ENCODE measurements at regions not wholly inside any gene's neighbourhood (a gene's known extent, or its start where the extent isn't known, plus 50 kb on each side); places are given as distances from the start of the nearest gene placed in this dataset.

GRCh38 chr2:181275643-181276070 is 181.5 kb upstream of the ITGA4 start:
- peak in 1 of 2 donors; percentile 36 for ATAC-seq (ENCODE audit: low read depth in 2 of 2)
- no peak overlapping the region for H3K4me3 Mint-ChIP-seq
- no peak for DNase-seq
- H3K27ac Mint-ChIP-seq, result no peak overlapping the region
- H3K4me1 Mint-ChIP-seq, result no peaks in the 10 kb centered on the region
- H3K9me3 Mint-ChIP-seq, result no peaks in the 10 kb centered on the region
- no peaks in the 10 kb centered on the region for H3K27me3 Mint-ChIP-seq
- H3K36me3 Mint-ChIP-seq, result no peaks in the 10 kb centered on the region

GRCh38 chr2:181281206-181281832 is 175.9 kb upstream of the ITGA4 start:
- DNase-seq (no peak), ATAC-seq (ENCODE audit: low read depth in 2 of 2) (no peak)
- Mint-ChIP-seq H3K4me1 (peaks cover 0 to 5% (median 0%) of the 10 kb centered on the region in 3 donors), H3K4me3 (no peak overlapping the region), H3K9me3 (no peaks in the 10 kb centered on the region), H3K36me3 (no peaks in the 10 kb centered on the region), H3K27ac (no peak overlapping the region), H3K27me3 (no peaks in the 10 kb centered on the region)

- H3K27me3 Mint-ChIP-seq, result no peaks in the 10 kb centered on the region
- no peaks in the 10 kb centered on the region for H3K9me3 Mint-ChIP-seq
- no peak for ATAC-seq (ENCODE audit: low read depth in 2 of 2)
- peaks cover 0 to 5% (median 0%) of the 10 kb centered on the region in 3 donors for H3K4me1 Mint-ChIP-seq
- H3K36me3 Mint-ChIP-seq, result no peaks in the 10 kb centered on the region
- DNase-seq, result no peak
- no peak overlapping the region for H3K4me3 Mint-ChIP-seq
- no peak overlapping the region for H3K27ac Mint-ChIP-seq
Observed at GRCh38 chr2:181285116-181285515, 172.1 kb upstream of the ITGA4 start.

GRCh38 chr2:181289698-181290097 is 167.5 kb upstream of the ITGA4 start:
- no peak overlapping the region for H3K4me3 Mint-ChIP-seq
- H3K27me3 Mint-ChIP-seq, result no peaks in the 10 kb centered on the region
- H3K4me1 Mint-ChIP-seq, result no peaks in the 10 kb centered on the region
- H3K36me3 Mint-ChIP-seq, result no peaks in the 10 kb centered on the region
- no peak for DNase-seq
- no peak overlapping the region for H3K27ac Mint-ChIP-seq
- H3K9me3 Mint-ChIP-seq, result peaks cover 0 to 2% (median 0%) of the 10 kb centered on the region in 7 donors
- no peak for ATAC-seq (ENCODE audit: low read depth in 2 of 2)

GRCh38 chr2:181290182-181290581 is 167.0 kb upstream of the ITGA4 start:
- no peaks in the 10 kb centered on the region for H3K27me3 Mint-ChIP-seq
- H3K27ac Mint-ChIP-seq, result peak overlapping the region in 1 of 6 donors; percentile 9
- no peak overlapping the region for H3K4me3 Mint-ChIP-seq
- no peak for ATAC-seq (ENCODE audit: low read depth in 2 of 2)
- no peak for DNase-seq
- peaks cover 0 to 4% (median 0%) of the 10 kb centered on the region in 7 donors for H3K9me3 Mint-ChIP-seq
- H3K36me3 Mint-ChIP-seq, result no peaks in the 10 kb centered on the region
- H3K4me1 Mint-ChIP-seq, result no peaks in the 10 kb centered on the region

GRCh38 chr2:181294979-181295378 is 162.2 kb upstream of the ITGA4 start:
- H3K36me3 Mint-ChIP-seq, result peaks cover 0 to 18% of the 10 kb centered on the region in 2 donors
- ATAC-seq (ENCODE audit: low read depth in 2 of 2), result no peak
- no peak for DNase-seq
- H3K9me3 Mint-ChIP-seq, result peaks cover 14 to 36% (median 26%) of the 10 kb centered on the region in 7 donors
- H3K27ac Mint-ChIP-seq, result peak overlapping the region in 1 of 6 donors; percentile 35
- peaks cover 0 to 3% (median 0%) of the 10 kb centered on the region in 3 donors for H3K4me1 Mint-ChIP-seq
- H3K4me3 Mint-ChIP-seq, result no peak overlapping the region
- H3K27me3 Mint-ChIP-seq, result no peaks in the 10 kb centered on the region

- Mint-ChIP-seq H3K27ac (peak overlapping the region in 4 of 6 donors; percentile 17 to 60 (median 30)), H3K4me3 (peak overlapping the region in 2 of 8 donors; percentile 16 to 49), H3K4me1 (peaks cover 23 to 30% (median 25%) of the 10 kb centered on the region in 3 donors), H3K27me3 (no peaks in the 10 kb centered on the region), H3K9me3 (peaks cover 10 to 26% (median 22%) of the 10 kb centered on the region in 7 donors), H3K36me3 (peaks cover 0 to 14% of the 10 kb centered on the region in 2 donors)
- DNase-seq, result no peak
- no peak for ATAC-seq (ENCODE audit: low read depth in 2 of 2)
Observed at GRCh38 chr2:181300600-181301291, 156.4 kb upstream of the ITGA4 start.

GRCh38 chr2:181304011-181304844 is 153.0 kb upstream of the ITGA4 start:
- Mint-ChIP-seq H3K4me3 (peak overlapping the region; percentile 7 to 89 (median 56)), H3K4me1 (peaks cover 45 to 65% (median 57%) of the 10 kb centered on the region in 3 donors), H3K9me3 (peaks cover 0 to 4% (median 0%) of the 10 kb centered on the region in 7 donors), H3K27me3 (no peaks in the 10 kb centered on the region), H3K27ac (peak overlapping the region; percentile 90 to 99 (median 98)), H3K36me3 (no peaks in the 10 kb centered on the region)
- DNase-seq (peak; percentile 73), ATAC-seq (ENCODE audit: low read depth in 2 of 2) (peak; percentile 73)

GRCh38 chr2:181305301-181306123 is 151.7 kb upstream of the ITGA4 start:
- Mint-ChIP-seq H3K27ac (peak overlapping the region; percentile 96 to 99 (median 98)), H3K4me3 (peak overlapping the region; percentile 50 to 89 (median 82)), H3K9me3 (no peaks in the 10 kb centered on the region), H3K27me3 (no peaks in the 10 kb centered on the region), H3K4me1 (peaks cover 51 to 66% (median 64%) of the 10 kb centered on the region in 3 donors), H3K36me3 (no peaks in the 10 kb centered on the region)
- DNase-seq (peak; percentile 42), ATAC-seq (ENCODE audit: low read depth in 2 of 2) (peak; percentile 57 to 62)

GRCh38 chr2:181306785-181307184 is 150.4 kb upstream of the ITGA4 start:
- H3K27me3 Mint-ChIP-seq, result no peaks in the 10 kb centered on the region
- H3K9me3 Mint-ChIP-seq, result no peaks in the 10 kb centered on the region
- DNase-seq (peak; percentile 31), ATAC-seq (ENCODE audit: low read depth in 2 of 2) (peak; percentile 13 to 16)
- no peaks in the 10 kb centered on the region for H3K36me3 Mint-ChIP-seq
- peak overlapping the region; percentile 91 to 99 (median 98) for H3K27ac Mint-ChIP-seq
- H3K4me1 Mint-ChIP-seq, result peaks cover 49 to 63% (median 59%) of the 10 kb centered on the region in 3 donors
- peak overlapping the region; percentile 60 to 89 (median 80) for H3K4me3 Mint-ChIP-seq

- H3K27ac Mint-ChIP-seq, result peak overlapping the region; percentile 91 to 99 (median 98)
- H3K27me3 Mint-ChIP-seq, result no peaks in the 10 kb centered on the region
- ATAC-seq (ENCODE audit: low read depth in 2 of 2), result no peak
Observed at GRCh38 chr2:181307203-181307991, 149.8 kb upstream of the ITGA4 start.

More at GRCh38 chr2:181307203-181307991, 149.8 kb upstream of the ITGA4 start:
- Mint-ChIP-seq H3K9me3 (no peaks in the 10 kb centered on the region), H3K36me3 (no peaks in the 10 kb centered on the region), H3K4me3 (peak overlapping the region; percentile 60 to 89 (median 76)), H3K4me1 (peaks cover 55 to 69% (median 65%) of the 10 kb centered on the region in 3 donors)
- no peak for DNase-seq

Measured in naive B cell (primary cell).